OCI-LY7 (cell line): ENCODE measurements at regions not wholly inside any gene's neighbourhood (a gene's known extent, or its start where the extent isn't known, plus 50 kb on each side); places are given as distances from the start of the nearest gene placed in this dataset.

Experiments used
- BruUV-seq: library from RNA; stranded (reverse); fragments of 400-500 nt; replicated peaks from 2 replicates; lab custom pipeline; 2021; lab: Mats Ljungman, UMichigan
- CTCF ChIA-PET: fragments of 300-600 bp; sonication (Branson Sonifier 250); formaldehyde crosslinking; loops from one replicate; lab custom pipeline; 2022; ENCODE audit warnings: antibody characterized with exemption; ENCODE audit not compliant: unreplicated experiment; lab: Charles Lee
- POLR2A ChIA-PET: fragments of 300-600 bp; sonication (Branson Sonifier 250); formaldehyde crosslinking; loops from one replicate; lab custom pipeline; 2022; ENCODE audit warnings: antibody characterized with exemption; lab: Charles Lee
- DNase-seq: peaks from one replicate; pipeline ENCODE4 v3.0.0-alpha.2; 2015; ENCODE audit warnings: low spot score
- H2AFZ ChIP-seq: fragments of 200-600 bp; sonication (generic), shearing (Covaris generic); 2 replicates; pipeline ENCODE4 v1.6.1; 2014; ENCODE audit warnings: mild to moderate bottlenecking, antibody characterized with exemption, low read length, moderate library complexity
- H3K27ac ChIP-seq: fragments of 200-600 bp; sonication (generic); 2 replicates; pipeline ENCODE4 v1.5.1; 2014; ENCODE audit warnings: mixed run types, low read depth, mild to moderate bottlenecking, moderate library complexity, low read length, inconsistent platforms; ENCODE audit not compliant: poor library complexity, severe bottlenecking
- H3K36me3 ChIP-seq: fragments of 200-600 bp; sonication (generic); 2 replicates; pipeline ENCODE4 v1.6.1; 2014; ENCODE audit warnings: mild to moderate bottlenecking, antibody characterized with exemption, low read length, moderate library complexity, mixed read lengths; ENCODE audit not compliant: insufficient read depth
- H3K4me1 ChIP-seq: fragments of 200-600 bp; sonication (generic); 2 replicates; pipeline ENCODE4 v1.5.1; 2014; ENCODE audit warnings: mild to moderate bottlenecking, low read length; ENCODE audit not compliant: insufficient read depth, poor library complexity, severe bottlenecking
- H3K4me2 ChIP-seq: fragments of 200-600 bp; sonication (generic); 2 replicates; pipeline ENCODE4 v1.6.1; 2014; ENCODE audit warnings: mild to moderate bottlenecking, low read length
- H3K4me3 ChIP-seq: fragments of 200-600 bp; sonication (generic); 2 replicates; pipeline ENCODE4 v1.5.1; 2014; ENCODE audit warnings: mild to moderate bottlenecking, low read depth, low read length; ENCODE audit not compliant: poor library complexity, severe bottlenecking
- H3K79me2 ChIP-seq: fragments of 200-600 bp; sonication (generic); 2 replicates; pipeline ENCODE4 v1.6.1; 2016; ENCODE audit warnings: low read depth, mild to moderate bottlenecking, low read length, moderate library complexity, mixed read lengths; ENCODE audit not compliant: insufficient read depth
- H3K9me2 ChIP-seq: fragments of 200-600 bp; sonication (generic); 2 replicates; pipeline ENCODE4 v1.6.1; 2016; ENCODE audit warnings: mild to moderate bottlenecking, low read length, mixed read lengths; ENCODE audit not compliant: insufficient read depth
- H3K9me3 ChIP-seq: fragments of 200-600 bp; sonication (generic); 2 replicates; pipeline ENCODE4 v1.6.1; 2014; ENCODE audit warnings: mild to moderate bottlenecking, mixed run types, low read length, mixed read lengths
- H4K20me1 ChIP-seq: fragments of 200-600 bp; sonication (generic); 2 replicates; pipeline ENCODE4 v1.6.1; 2014; ENCODE audit warnings: mild to moderate bottlenecking, antibody characterized with exemption, low read length, moderate library complexity, mixed read lengths; ENCODE audit not compliant: insufficient read depth
- EZH2phosphoT487 ChIP-seq: fragments of 200-600 bp; sonication (generic); IDR thresholded peaks from 2 replicates; pipeline ENCODE4 v1.6.1; 2018; ENCODE audit warnings: low read depth, borderline replicate concordance, mild to moderate bottlenecking, mixed run types, antibody characterized with exemption, low read length, moderate library complexity, mixed read lengths
- intact Hi-C: fragments of 100-400 bp; cut with micrococcal nuclease; formaldehyde crosslinking; loops from one replicate; pipeline ENCODE4 v1.10.0; 2022; ENCODE audit not compliant: unreplicated experiment
- TF ChIP-seq, protein P1 (sequence below): fragments of 200-600 bp; sonication (generic); conservative IDR thresholded peaks from 2 replicates; pipeline ENCODE4 v1.5.1; 2014; ENCODE audit warnings: mild to moderate bottlenecking, antibody characterized with exemption, low read length, moderate library complexity, mixed read lengths

DNA sequence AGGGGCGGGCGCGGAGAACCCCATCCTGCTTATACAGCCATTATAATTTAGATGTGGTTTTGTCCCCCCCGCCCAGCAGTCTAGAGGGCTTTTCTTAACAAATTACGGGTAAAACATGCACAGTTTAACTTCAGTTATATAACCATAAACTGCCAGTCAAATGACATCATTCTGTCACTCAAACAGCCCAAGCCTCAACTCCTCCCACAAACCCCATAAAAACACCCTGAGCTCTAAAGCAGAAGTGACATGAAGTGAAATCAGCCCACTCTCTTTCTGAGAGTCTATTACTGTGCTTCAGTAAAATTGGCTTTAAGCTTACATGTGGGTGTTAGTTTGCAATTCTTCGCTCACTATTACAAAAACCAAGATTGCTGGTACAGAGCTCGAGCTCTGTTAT, 705.1 kb upstream of the GCFC2 start:
- no peaks in the 10 kb centered on the region for H3K4me1 ChIP-seq
- no peak overlapping the region for H3K4me3 ChIP-seq
- no peaks in the 10 kb centered on the region for H3K36me3 ChIP-seq
- ChIA-PET POLR2A (no interaction called here), CTCF (no interaction called here)
- no peak for DNase-seq
- TF ChIP-seq EZH2phosphoT487, result no peak
- TF ChIP-seq, protein P1, sequence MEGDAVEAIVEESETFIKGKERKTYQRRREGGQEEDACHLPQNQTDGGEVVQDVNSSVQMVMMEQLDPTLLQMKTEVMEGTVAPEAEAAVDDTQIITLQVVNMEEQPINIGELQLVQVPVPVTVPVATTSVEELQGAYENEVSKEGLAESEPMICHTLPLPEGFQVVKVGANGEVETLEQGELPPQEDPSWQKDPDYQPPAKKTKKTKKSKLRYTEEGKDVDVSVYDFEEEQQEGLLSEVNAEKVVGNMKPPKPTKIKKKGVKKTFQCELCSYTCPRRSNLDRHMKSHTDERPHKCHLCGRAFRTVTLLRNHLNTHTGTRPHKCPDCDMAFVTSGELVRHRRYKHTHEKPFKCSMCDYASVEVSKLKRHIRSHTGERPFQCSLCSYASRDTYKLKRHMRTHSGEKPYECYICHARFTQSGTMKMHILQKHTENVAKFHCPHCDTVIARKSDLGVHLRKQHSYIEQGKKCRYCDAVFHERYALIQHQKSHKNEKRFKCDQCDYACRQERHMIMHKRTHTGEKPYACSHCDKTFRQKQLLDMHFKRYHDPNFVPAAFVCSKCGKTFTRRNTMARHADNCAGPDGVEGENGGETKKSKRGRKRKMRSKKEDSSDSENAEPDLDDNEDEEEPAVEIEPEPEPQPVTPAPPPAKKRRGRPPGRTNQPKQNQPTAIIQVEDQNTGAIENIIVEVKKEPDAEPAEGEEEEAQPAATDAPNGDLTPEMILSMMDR, result no peak
- H3K79me2 ChIP-seq, result no peaks in the 10 kb centered on the region
- H2AFZ ChIP-seq, result no peak overlapping the region
- H3K9me3 ChIP-seq, result no peaks in the 10 kb centered on the region
- H3K9me2 ChIP-seq, result no peaks in the 10 kb centered on the region
- no peak overlapping the region for H3K27ac ChIP-seq
- no peaks in the 10 kb centered on the region for H4K20me1 ChIP-seq
- no TSS peak for BruUV-seq
- H3K4me2 ChIP-seq, result no peak overlapping the region
- intact Hi-C loops, result no loop called here

DNA sequence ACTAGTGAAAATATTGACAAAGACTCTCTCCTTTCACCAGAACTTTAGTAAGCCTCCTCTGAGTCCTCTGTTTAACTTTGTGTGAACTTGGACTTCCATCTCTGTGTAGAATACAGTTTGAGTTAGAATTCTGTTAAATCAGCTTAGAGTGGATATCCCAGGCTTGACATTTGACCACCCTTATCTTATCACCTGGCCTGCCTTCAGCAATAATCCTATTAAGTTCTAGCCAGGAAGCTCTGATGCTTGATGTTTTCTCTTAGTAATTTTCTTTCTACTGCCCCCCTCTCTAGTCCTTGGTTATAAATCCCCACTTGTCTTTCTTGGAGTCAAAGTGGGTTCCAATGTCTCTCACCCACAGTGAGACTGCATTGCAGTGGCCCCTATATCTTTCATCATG, 702.7 kb upstream of the GCFC2 start:
- Histone ChIP-seq H3K4me1 (no peaks in the 10 kb centered on the region), H2AFZ (no peak overlapping the region), H4K20me1 (no peaks in the 10 kb centered on the region), H3K36me3 (no peaks in the 10 kb centered on the region), H3K27ac (no peak overlapping the region), H3K4me2 (no peak overlapping the region), H3K9me2 (no peaks in the 10 kb centered on the region), H3K79me2 (no peaks in the 10 kb centered on the region), H3K4me3 (no peak overlapping the region), H3K9me3 (no peaks in the 10 kb centered on the region)
- BruUV-seq, result no TSS peak
- POLR2A ChIA-PET, result interaction anchor here (1.1 kb wide), 1 partner anchor 12 kb away, joined by 3 read pairs; no protein-coding TSS in a partner anchor
- CTCF ChIA-PET, result no interaction called here
- DNase-seq, result no peak
- no peak for TF ChIP-seq EZH2phosphoT487
- TF ChIP-seq, protein P1, result no peak
- intact Hi-C loops, result no loop called here

DNA sequence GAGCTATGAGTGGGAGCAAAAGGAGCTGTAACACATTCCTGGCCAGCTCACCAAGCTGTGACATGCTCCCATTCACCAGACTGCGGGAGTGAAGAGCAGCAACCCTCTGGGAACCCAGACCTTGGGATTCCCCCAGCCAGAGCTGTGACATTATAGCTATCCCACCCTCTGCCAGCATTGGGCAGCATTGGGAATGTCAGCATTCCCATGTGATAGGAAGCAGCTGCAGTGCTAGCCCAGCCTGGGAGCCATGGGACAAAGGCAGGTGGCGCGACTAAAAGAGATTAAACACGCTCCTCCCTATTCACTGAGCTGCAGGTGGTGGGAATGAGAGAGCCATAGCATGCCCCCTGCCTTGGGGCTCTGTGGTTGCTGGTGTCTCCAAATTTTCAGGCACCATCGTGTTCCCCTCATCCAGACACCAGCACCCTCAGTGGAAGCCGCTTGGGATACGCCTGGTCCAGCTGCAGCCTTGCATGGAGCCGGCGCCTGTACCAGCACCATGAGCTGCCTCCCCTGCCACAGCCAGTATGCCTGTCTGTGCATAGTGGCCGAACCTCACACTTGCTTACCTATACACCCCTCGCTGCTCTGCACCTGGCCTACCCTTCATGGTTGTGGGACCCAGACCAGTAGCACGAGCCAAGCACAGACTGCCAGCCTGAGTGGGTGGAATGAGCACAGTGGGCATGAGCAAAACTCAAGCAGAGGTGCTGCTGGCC, 695.6 kb upstream of the GCFC2 start:
- Histone ChIP-seq H3K4me1 (no peaks in the 10 kb centered on the region), H4K20me1 (no peaks in the 10 kb centered on the region), H3K4me2 (no peak overlapping the region), H3K36me3 (no peaks in the 10 kb centered on the region), H3K27ac (no peak overlapping the region), H3K79me2 (no peaks in the 10 kb centered on the region), H3K9me3 (no peaks in the 10 kb centered on the region), H3K4me3 (no peak overlapping the region), H3K9me2 (no peaks in the 10 kb centered on the region), H2AFZ (no peak overlapping the region)
- TF ChIP-seq EZH2phosphoT487, result no peak
- TF ChIP-seq, protein P1, result no peak
- POLR2A ChIA-PET, result interaction anchor here (1.3 kb wide), 1 partner anchor 13 kb away, joined by 3 read pairs; no protein-coding TSS in a partner anchor
- CTCF ChIA-PET, result no interaction called here
- intact Hi-C loops, result no loop called here
- no peak for DNase-seq
- BruUV-seq, result no TSS peak
